SK-N-SH treated with all-trans-retinoic acid at 6 μM for 48 hours (cell line): ENCODE measurements at regions not wholly inside any gene's neighbourhood (a gene's known extent, or its start where the extent isn't known, plus 50 kb on each side); places are given as distances from the start of the nearest gene placed in this dataset.
"Not testable (repeated sequence)": the region's sequence is repeated elsewhere in the genome, so short reads cannot be mapped to it uniquely, and the experiment has no call there.

Source experiments
- CSDC2 ChIP-seq: fragments of 250-450 bp; sonication (Bioruptor Pico); IDR thresholded peaks from 2 replicates; pipeline ENCODE4 v1.5.0; 2020; ENCODE audit warnings: mild to moderate bottlenecking, moderate library complexity
- OSR1 ChIP-seq: fragments of 250-450 bp; sonication (Bioruptor Pico); IDR thresholded peaks from 2 replicates; pipeline ENCODE4 v1.8.0; 2022; ENCODE audit warnings: moderate library complexity, mild to moderate bottlenecking, inconsistent platforms
- PATZ1 ChIP-seq: fragments of 250-450 bp; sonication (Bioruptor Pico); IDR thresholded peaks from 2 replicates; pipeline ENCODE4 v1.8.0; 2020; ENCODE audit warnings: mild to moderate bottlenecking, moderate library complexity, borderline replicate concordance
- POU6F1 ChIP-seq: fragments of 250-450 bp; sonication (Bioruptor Pico); IDR thresholded peaks from 2 replicates; pipeline ENCODE4 v1.8.0; 2021; ENCODE audit warnings: low read depth, mild to moderate bottlenecking, moderate library complexity, borderline replicate concordance
- PPARA ChIP-seq: fragments of 250-450 bp; sonication (Bioruptor Pico); IDR thresholded peaks from 2 replicates; pipeline ENCODE4 v1.5.0; 2020; ENCODE audit warnings: mild to moderate bottlenecking, borderline replicate concordance
- TOX ChIP-seq: fragments of 250-450 bp; sonication (Bioruptor Pico); IDR thresholded peaks from 2 replicates; pipeline ENCODE4 v1.8.0; 2021; ENCODE audit warnings: mild to moderate bottlenecking, moderate library complexity, borderline replicate concordance
- TSHZ2 ChIP-seq: fragments of 250-450 bp; sonication (Bioruptor Pico); IDR thresholded peaks from 2 replicates; pipeline ENCODE4 v1.5.0; 2020; ENCODE audit warnings: mild to moderate bottlenecking, moderate library complexity
- ZFP3 ChIP-seq: fragments of 250-450 bp; sonication (Bioruptor Pico); IDR thresholded peaks from 2 replicates; pipeline ENCODE4 v1.5.0; 2020; ENCODE audit warnings: mild to moderate bottlenecking, moderate library complexity
- ZFP30 ChIP-seq: fragments of 450-650 bp; formaldehyde crosslinking; IDR thresholded peaks from 2 replicates; pipeline ENCODE4 v1.5.0; 2022; ENCODE audit warnings: mild to moderate bottlenecking, moderate library complexity
- ZNF565 ChIP-seq: fragments of 450-650 bp; formaldehyde crosslinking; conservative IDR thresholded peaks from 2 replicates; pipeline ENCODE4 v1.5.0; 2020; ENCODE audit warnings: low read depth, mild to moderate bottlenecking, moderate library complexity

GRCh38 chr2:130268333-130268732, 70.1 kb upstream of the TUBA3E start:
- TF ChIP-seq PATZ1 (CRISPR knock-in tag); POU6F1 (CRISPR knock-in tag); OSR1; TOX; TSHZ2 (CRISPR knock-in tag); PPARA (CRISPR knock-in tag); ZNF565 (CRISPR knock-in tag); ZFP3 (CRISPR knock-in tag); CSDC2 (CRISPR knock-in tag); ZFP30: not testable (repeated sequence)
